ENCODE measurements at regions not wholly inside any gene's neighbourhood (a gene's known extent, or its start where the extent isn't known, plus 50 kb on each side); places are given as distances from the start of the nearest gene placed in this dataset.

DNA sequence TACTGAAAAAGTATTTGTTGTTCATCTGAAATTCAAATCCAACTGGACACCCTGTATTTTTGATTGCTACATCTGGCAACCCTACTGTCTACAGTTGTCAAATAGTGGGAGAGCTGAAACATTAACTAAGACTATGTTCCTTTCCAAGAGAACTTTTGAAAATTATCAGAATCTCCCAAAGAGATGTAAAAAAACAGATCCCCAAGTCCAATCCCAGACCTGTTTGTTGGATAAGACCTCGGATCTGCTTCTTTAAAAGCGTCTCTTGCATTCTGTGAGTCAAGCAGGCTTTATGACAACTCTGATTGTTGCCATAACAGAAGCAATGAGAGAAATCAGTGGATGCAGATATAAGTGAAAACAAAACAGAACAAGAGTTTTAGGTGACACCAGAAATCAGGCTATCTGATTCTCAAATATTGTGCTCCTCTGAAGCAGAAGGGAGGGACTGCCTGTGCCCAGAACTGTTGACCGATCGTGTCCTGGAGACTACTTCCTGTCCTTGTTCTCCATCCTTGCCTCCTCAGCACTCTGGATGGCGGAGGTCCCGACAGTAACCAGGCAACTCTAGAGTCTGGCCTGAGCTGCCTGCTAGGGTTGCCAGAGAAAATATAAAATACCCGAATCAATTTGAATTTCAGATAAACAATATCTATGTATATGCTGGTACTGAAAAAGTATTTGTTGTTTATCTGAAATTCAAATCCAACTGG, 853.8 kb downstream of the MAFB start:
- DNase-seq, result no peak

DNA sequence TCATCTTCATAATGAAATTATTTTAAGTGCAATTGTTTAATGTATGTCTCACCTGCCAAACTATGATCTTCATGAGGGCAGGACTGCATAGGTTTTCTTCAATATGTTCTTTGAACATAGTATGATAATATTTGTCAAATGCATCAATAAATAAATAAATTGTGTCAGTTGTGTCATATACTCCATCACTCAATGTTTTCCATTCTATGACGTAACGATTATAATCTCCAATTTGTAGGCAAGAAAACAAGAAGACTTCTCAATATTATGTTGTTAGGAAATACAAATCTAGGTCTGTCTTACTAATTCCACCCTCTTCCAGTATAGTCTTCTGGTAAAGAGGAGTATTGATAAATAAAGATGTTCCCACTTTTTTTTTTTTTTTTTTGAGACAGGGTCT, 858.1 kb downstream of the MAFB start:
- DNase-seq, result no peak

DNA sequence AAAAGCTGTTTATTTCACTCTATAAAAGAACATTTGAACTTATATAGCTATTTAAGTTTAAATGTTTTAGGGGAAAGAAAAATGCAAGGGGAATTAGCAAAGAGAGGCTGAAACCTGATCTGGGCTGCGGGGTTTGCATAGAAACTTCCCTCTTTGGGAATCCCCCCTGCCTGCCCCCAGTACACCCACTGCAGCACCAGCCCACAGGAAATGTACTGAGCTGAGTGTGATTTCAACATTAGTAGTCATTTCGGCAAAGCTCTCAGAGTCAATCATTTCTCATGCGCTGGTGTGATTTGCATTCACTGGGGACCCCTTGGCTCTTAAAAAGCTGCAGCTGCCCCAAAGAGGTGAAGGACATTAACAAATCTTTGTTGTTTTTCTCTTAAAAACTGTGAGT, 859.4 kb downstream of the MAFB start:
- DNase-seq, result no peak

DNA sequence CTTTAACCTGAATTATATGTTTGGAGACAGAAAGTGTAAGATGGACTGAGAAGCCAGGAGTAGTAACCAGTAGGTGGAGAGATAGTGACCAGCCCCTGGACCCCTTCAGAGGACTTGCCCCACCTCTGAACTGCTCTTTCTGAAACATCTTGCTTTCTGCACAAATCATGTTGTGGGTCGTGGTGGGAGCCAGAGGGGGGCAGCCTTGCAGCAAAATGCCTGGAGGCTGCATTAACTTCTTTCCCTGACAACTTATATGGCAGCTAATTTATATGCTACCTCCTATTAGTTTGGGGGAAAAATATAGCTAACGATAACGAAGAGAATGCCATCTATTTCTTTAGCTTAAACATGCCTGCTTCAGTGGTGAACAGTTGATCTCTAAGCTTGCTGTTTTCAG, 859.8 kb downstream of the MAFB start:
- DNase-seq, result no peak

DNA sequence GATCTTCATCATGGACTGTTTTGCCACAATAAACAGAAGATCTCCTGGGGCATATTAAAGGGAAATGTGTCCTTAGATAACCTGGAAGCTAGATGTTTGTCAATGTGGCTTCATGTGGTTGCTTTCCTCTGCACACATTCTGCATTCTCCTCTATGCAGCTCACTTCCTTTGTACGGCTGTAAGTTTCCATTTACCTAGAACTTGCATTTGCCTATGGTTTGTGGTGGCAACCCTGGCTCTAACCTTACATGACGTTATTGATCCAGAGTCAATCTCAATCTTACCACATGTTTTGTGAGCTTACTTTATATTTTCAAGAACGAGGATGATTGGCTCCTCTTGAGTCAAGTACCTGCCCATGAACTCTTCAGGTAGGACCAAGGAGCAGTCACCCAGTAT, 863.1 kb downstream of the MAFB start:
- no peak for DNase-seq

DNA sequence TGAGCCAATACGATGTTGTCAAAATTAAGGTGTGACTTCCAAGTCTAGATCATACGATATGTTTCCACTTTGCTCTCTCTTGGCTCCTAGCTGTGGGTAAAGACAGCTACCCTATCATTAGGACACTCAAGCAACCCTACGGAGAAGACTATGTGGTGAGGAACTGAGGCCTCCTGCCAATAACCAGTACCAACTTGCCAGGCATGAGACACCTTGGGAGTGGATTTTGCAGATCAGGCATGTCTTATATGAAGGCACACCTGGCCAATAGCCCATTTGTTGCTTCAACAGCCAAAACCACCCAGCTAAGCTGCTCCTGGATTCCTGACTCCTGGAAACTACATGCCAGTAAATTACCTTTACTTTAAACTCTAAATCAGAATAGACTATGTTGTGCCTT, 863.4 kb downstream of the DHX35 start:
- no peak for DNase-seq

DNA sequence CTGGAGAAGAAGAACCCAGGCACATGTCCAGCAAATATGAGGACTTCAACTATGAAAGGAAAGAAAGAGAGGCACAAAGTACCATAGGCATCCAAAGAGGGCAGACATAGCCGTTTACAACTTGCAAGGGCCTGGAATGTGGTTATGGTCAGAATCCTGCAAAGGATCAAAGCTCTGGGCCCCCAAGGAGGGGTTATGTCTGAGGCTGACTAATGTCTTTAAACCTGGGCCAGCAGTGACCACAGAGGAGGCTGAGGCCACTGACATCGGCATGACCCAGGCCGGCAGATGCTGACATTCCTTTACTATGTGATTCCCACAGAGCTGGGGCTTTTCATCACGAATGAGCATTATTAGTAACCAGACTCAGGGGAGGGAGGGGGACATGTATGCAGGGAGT, 861.1 kb downstream of the DHX35 start:
- DNase-seq, result no peak

DNA sequence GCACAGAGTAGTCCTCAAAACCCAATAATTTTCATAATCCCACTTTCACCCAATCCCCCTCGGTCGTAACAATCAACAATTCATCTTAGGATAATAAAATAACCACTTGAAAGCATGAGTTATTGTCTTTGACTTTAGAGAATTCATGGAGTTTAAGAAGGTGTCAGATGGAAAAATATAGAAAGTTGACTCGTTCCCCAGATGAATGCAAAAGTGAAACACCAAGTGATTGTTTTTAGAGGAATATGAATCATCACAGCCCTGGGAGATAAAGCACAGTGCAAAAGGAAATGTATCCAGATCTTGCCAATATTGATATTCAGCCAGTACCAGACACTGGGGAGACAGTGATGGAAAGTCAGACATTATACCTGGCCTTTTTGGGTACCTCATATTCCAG, 860.5 kb downstream of the DHX35 start:
- no peak for DNase-seq

DNA sequence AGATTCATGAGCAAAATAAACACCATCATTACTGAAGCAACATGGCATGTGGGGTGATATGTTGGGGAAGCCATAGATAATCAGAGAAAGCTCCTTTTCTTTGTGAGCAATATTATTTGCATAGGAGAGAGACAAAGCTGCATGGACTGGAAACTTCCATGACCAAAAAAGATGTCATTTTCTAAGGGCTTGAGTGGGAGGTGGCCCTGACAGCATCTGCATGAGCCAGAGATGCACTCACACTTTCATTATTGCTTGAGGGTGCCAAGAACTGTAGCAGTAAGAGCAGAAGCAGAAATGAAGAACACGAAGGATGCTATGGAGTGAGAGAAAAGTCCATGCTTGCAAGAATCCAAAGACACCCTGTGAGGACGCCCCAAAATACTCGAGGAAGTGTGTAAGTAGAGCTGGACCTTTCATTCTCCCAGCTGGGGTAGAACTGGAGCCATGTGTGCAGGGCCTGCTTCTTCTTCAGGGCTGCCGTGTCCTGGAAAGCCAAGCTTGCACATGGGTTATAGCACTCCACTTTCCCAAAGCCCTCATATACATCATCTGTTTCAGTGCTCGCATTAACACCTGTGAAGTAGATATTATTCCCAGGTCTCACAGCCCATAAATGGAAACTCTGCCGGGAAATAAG, 851.2 kb downstream of the DHX35 start:
- no peak for DNase-seq

DNA sequence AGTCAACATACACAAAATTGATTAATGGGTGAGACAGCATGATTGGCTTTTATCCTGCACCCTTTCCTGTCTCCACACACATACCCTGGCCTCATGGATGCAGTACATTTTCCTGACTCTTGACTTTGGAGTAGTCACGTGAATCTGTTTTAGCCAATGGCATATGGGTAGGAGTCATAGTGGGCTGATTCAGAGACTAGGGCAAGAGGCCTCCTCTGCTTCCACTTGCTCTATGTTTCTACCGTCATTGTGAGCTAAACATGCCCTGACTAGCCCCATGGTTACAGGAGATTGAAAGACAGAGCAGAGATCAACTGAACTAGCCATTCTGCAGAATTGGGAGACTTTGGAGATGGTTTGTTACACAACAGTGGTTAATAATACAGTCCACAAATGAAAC, 850.0 kb downstream of the DHX35 start:
- no peak for DNase-seq

DNA sequence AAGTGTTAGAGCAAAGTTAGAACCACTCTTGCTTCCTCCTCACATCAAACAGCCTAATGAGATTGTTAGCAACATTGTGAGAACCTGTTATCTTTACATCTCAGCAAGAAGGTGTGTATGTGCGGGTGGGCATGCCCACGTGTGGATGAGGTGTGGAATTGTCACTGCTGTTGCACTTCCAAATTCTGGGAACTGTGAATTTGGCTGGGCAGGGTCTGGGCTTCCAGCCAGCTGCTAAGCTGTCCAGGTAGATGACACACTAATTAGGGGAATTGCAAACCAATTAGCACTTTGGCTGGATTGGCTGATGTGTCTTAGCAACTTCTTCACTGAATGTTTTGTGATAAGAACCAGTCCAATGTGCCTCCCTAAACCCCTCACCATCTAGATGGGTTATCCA, 848.2 kb downstream of the DHX35 start:
- no peak for DNase-seq

DNA sequence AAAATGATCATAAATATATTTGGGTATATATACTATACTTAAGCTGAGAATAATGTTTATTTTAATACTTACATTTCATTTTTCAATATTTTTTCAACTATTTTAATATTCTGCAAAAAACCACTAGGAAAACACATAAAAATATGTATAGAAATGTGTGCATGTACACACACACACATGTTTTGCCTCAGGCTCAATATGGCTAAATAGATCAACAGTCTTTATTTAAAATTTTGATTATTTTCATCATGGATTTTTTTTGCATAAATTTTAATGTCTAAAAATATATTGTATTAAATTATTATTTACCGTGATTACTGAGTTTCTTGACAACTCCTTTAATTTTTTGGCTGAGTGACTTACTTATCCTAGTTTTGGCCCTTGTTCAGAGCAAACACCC, 846.5 kb downstream of the DHX35 start:
- DNase-seq, result no peak

DNA sequence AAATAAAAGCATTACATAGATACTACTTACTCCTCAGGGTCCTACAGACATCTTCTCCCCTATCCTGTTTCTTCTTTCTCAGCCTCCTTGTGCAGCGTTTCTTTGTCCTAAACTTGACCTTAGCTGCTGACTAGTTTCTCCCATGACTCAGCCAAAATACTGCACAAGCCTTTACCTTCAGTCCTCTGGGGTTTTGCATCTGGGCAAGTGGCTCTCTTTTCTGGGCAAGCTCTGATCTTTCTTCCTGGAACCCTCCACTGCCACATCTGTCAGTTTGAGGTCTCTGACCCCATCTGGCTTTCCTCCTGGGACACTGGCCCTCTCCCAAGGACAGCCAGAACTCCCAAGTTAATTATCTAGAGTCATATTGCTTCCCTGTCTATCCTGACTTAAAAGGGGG, 838.4 kb downstream of the DHX35 start:
- DNase-seq, result peak in 1 of 2 donors; percentile 7

DNA sequence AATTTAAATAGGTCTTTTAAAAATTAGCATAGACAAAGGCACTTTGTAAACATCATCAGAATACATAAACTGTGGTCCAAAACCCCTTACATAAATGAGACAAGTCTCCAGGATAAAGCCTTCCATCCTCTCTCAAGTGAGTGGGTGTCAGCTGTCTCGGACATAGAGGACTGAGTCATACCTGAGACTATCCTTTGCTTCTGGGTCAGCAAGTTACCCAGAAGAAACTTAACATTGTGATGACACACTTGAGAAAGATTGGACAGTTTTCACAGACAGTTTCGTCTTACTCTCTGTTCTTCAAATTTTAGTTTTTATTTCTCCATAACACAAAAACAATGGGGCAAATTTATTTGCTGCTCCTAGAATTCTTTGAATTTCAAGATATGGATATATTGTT, 838.0 kb downstream of the DHX35 start:
- DNase-seq, result no peak

DNA sequence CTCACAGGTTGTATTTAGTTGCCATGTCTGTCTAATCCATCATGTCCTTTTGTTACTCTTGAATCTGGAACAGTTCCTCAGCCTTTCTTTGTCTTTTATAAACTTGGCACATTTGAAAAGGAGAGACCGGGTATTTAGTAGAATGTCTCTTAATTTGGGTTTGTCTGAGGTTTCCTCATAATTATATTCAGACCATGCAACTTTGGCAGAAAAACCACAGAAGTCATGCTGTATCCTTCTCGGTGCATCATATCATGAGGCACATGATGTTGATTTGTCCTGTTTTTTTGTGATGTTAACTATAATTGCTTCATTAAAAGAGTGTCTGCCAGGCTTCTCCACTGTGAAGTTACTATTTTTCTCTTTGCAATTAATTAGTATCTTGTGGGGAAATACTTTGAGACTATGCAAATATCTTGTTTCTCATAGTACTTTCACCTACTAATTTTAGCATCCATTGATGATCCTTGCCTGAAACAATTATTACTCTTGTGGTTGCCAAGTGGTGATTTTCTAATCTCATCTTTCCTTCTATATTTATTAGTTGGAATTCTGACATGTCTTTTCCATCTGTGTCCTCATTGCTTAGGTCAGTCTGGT, 837.3 kb downstream of the DHX35 start:
- DNase-seq, result no peak

DNA sequence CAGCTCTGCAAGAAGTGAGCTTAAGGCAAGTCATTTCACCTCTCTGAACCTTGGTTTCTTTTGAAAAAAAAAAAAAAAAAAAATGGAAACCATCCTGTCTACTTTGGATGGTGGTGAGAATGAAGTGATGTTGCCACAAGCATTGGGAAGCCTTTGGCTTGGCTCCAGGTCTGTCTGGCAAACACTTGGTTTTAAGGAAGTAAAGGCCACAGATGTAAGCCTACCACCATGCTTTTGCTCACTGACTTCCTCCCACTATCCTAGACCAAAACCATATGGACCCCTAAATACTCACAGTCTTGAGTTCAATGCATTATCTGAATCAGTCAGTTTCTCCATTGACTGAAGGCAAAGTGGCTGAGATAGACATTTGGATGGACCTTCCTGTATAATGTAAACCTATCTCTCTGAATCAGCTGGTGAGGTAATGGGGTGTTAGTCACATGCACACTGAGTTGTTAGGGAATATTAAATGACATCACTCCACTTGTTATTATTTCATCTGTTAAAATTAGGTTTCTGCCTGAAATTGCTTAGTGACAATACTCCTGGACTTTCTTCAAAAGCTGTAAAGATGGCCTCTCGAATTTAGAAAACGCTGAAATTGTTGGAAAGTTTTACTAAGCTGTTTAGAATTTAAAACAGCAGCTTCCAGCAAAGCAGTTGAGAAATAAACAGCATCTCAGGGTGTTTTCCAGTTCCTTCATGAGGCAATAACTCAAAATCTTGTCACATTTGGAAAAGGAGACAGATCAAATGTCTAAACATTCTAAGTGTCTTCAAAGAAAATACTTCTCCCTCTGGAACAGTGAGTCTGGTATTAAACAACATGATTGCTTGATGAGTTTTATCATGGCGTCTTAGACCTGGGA, 833.5 kb downstream of the DHX35 start:
- DNase-seq, result no peak

DNA sequence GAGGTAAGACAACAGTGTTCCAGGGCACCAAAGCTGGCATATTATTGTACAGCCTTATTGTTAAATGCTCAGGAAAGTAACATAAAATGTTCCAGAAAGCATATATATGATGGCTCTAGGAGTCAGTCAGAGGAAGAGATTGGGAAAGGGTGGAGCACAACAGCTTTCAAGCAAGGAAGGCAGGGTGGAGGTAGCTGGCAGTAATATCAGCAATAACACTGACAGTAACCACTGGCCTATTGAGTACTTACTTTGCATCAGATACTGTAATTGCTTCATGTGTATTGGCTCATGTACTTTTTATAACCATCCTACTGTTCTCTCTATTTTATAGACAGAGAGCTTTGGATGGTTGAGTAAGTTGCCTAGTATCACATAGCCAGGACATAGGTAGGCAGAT, 830.2 kb downstream of the DHX35 start:
- no peak for DNase-seq

DNA sequence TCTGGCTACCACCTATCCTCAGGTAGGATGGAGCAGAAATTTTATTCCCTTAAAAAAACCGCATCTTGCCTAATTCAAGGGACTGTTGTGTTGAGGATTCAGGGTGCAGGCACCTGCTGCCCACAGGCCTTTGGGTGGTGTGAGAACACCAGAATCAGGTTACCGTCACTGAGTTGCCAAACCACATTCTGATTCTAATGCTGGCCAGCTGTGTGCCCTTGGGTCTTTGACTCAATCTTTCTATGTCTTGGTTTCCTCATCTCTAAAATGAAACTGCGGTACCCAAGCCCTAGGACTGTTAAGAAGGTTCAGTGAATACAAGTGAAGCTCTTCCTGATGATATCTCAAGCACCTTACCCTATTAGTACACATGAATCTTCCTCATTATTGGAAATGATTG, 827.3 kb downstream of the DHX35 start:
- DNase-seq, result no peak

DNA sequence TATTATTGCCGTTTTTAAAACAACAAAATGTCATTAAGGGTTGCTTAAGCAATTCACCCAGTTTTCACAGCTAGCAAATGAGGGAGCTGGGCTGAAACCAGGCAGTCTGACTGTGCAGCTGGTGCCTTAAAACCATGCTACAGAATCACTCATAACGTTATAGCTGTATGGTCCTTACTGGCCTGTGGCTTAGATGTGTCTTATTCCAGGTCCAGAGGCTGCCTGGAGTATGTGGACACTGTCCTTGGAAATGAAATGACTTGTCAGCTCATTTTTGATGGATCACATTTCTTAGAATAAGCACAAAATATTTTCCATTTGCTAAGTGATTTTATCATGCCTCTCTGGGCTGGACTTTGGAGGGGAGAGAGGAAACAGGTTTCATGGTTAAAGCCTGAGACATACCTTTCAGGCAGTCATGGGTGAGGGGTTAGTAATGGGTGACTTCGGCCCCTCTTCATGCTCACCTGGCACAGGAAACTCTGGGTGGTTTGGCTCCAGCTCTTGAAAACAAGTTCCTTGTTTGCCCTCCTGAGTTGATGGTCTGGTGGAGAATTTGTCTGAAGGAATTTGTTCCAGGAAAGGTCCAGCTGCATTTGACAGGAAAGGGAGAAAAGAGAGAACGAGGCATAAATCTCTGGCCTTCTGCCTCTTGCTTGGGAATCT, 823.2 kb downstream of the DHX35 start:
- DNase-seq, result no peak

DNA sequence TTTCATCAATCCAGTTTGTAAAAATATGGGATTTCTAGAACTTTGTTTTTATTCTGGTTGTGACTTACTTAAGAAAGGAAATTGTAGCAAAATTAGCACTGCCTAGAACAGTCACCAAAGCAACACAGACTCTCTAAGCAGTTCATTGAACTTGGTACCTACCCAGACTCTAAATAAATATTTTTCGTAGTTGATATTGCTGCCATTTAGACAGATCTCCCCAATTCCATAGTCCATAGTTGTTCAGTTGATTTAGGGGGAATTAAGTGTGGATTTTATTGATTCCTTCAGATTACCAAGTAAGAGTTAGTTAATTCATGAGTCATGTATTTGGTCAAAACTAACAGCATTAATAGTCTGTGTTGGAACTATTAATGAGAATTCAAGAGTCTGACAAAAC, 822.5 kb downstream of the DHX35 start:
- no peak for DNase-seq

DNA sequence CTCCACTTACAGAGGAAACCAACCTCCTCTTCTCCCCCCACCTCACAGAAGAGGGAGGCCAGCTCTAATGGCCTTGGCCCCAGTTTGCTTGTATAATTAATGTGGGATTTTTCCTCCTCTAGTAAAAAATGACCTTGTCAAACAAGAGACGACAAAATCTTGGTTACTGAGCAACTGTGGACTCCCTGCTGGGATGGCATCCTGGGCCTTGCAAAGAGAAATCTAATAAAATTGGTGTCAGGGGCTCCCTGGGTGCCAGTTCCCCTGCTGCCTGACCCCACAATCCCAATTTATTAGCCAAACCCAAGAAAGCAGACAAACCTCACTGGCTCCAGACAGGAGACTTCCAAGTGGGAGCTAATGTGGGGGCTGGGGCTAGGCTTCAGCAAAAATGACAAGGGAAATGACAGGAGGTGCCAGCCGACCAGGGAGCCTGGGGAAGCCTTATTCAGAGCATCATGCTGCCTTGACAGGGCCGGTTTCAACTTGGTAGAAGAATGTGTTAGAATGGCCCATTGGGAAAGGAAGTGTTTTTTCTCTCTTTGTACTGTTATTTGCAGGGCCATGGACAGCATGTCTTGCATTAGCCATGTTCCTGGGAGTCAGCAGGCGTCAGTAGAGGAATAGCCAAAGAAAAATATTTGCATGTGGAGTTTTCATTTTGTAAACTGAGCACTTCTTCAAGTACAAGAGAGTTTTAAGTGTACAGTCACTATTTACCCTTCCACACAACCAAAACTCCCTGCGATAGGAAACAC, 816.9 kb downstream of the DHX35 start:
- no peak for DNase-seq
